Mesothelial cell of epicardium (in vitro differentiated cells): ENCODE measurements at regions not wholly inside any gene's neighbourhood (a gene's known extent, or its start where the extent isn't known, plus 50 kb on each side); places are given as distances from the start of the nearest gene placed in this dataset.
A peak's percentile ranks its signal among the peaks of the same experiment; 100 is the strongest.

Experiments used
- DNase-seq, 2 experiments: peaks; one replicate each; pipeline ENCODE4 v3.0.0; 2021; ENCODE audit warnings: low spot score in 2 of 2; ENCODE audit not compliant: unreplicated experiment in 2 of 2
- H3K27ac Mint-ChIP-seq: 2 replicates; pipeline ENCODE4 v1.8.0; 2021; ENCODE audit warnings: mixed read lengths
- H3K27me3 Mint-ChIP-seq: 2 replicates; pipeline ENCODE4 v1.8.0; 2021; ENCODE audit warnings: low read depth, mixed read lengths
- H3K36me3 Mint-ChIP-seq: 2 replicates; pipeline ENCODE4 v1.8.0; 2021; ENCODE audit warnings: mixed read lengths
- H3K4me1 Mint-ChIP-seq: 2 replicates; pipeline ENCODE4 v1.8.0; 2021; ENCODE audit warnings: mixed read lengths
- H3K4me3 Mint-ChIP-seq: 2 replicates; pipeline ENCODE4 v1.8.0; 2021; ENCODE audit warnings: mild to moderate bottlenecking, moderate library complexity, mixed read lengths
- H3K9me3 Mint-ChIP-seq: 2 replicates; pipeline ENCODE4 v1.8.0; 2021; ENCODE audit warnings: mixed read lengths
- TF ChIP-seq, protein P1 (sequence below): fragments of 200-600 bp; sonication (generic); IDR thresholded peaks from one replicate; pipeline ENCODE4 v1.5.0; 2021; ENCODE audit warnings: antibody characterized with exemption; ENCODE audit not compliant: unreplicated experiment

DNA sequence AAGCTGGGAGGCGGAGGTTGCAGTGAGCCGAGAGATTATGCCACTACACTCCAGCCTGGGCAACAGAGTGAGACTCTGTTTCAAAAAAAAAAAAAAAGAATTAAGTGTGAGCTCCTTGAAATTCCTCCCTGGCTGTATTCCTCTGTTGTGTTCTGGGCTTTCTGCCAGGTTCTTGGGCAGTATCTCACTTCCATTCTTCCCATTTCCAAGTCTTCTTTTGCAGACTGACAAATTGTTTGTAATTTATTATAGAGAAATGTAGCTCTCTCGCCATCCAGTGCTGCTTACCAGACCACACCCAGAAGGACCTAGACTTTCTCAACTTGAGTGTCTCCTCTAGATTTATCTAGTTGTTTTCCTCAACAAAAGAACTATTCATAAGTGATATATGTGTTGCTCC, 105.0 kb upstream of the ADGRL2 start:
- TF ChIP-seq, protein P1, sequence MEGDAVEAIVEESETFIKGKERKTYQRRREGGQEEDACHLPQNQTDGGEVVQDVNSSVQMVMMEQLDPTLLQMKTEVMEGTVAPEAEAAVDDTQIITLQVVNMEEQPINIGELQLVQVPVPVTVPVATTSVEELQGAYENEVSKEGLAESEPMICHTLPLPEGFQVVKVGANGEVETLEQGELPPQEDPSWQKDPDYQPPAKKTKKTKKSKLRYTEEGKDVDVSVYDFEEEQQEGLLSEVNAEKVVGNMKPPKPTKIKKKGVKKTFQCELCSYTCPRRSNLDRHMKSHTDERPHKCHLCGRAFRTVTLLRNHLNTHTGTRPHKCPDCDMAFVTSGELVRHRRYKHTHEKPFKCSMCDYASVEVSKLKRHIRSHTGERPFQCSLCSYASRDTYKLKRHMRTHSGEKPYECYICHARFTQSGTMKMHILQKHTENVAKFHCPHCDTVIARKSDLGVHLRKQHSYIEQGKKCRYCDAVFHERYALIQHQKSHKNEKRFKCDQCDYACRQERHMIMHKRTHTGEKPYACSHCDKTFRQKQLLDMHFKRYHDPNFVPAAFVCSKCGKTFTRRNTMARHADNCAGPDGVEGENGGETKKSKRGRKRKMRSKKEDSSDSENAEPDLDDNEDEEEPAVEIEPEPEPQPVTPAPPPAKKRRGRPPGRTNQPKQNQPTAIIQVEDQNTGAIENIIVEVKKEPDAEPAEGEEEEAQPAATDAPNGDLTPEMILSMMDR = no peak
- Mint-ChIP-seq H3K27me3 (no peaks in the 10 kb centered on the region), H3K27ac (peak overlapping the region; percentile 72), H3K4me3 (no peak overlapping the region), H3K4me1 (peaks cover 32% of the 10 kb centered on the region), H3K9me3 (peaks cover 6% of the 10 kb centered on the region), H3K36me3 (peaks cover 2% of the 10 kb centered on the region)
- no peak for DNase-seq

- Mint-ChIP-seq H3K27me3 (no peaks in the 10 kb centered on the region), H3K27ac (no peak overlapping the region), H3K4me3 (no peak overlapping the region), H3K9me3 (peaks cover 12% of the 10 kb centered on the region), H3K4me1 (peaks cover 32% of the 10 kb centered on the region), H3K36me3 (peaks cover 2% of the 10 kb centered on the region)
- TF ChIP-seq, protein P1 = no peak
- DNase-seq = no peak
These were observed 107.4 kb upstream of the ADGRL2 start for GRCh38 chr1:81693316-81693715.

GRCh38 chr1:81690676-81691453, 109.9 kb upstream of the ADGRL2 start:
- H3K4me1 Mint-ChIP-seq = peaks cover 23% of the 10 kb centered on the region
- no peak for DNase-seq
- peaks cover 32% of the 10 kb centered on the region for H3K9me3 Mint-ChIP-seq
- H3K27ac Mint-ChIP-seq = no peak overlapping the region
- H3K36me3 Mint-ChIP-seq = peaks cover 10% of the 10 kb centered on the region
- no peaks in the 10 kb centered on the region for H3K27me3 Mint-ChIP-seq
- no peak overlapping the region for H3K4me3 Mint-ChIP-seq
- TF ChIP-seq, protein P1 = no peak

DNA sequence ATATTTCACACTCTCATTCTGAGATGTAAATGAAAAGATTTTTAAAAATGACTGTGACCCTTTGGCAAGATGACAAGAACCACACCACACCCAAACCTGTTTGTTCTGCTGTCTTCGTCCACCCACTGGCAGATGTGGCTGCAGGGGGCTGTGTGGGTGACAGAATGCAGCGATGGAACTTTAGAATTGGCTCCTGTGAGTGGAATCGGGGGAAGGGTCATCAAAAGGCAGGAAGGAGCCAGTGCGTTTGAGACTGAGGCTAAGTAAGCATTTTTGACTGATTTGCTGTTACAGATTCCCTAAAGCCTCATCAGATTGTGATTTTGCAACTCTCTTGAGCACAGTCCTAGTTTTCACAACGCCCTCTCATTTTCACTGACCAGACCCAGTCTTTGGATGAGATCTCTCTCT, 111.2 kb upstream of the ADGRL2 start:
- TF ChIP-seq, protein P1 = no peak
- peaks cover 44% of the 10 kb centered on the region for H3K9me3 Mint-ChIP-seq
- H3K27me3 Mint-ChIP-seq = no peaks in the 10 kb centered on the region
- peaks cover 16% of the 10 kb centered on the region for H3K36me3 Mint-ChIP-seq
- H3K27ac Mint-ChIP-seq = no peak overlapping the region
- DNase-seq = no peak
- no peak overlapping the region for H3K4me3 Mint-ChIP-seq
- peaks cover 22% of the 10 kb centered on the region for H3K4me1 Mint-ChIP-seq

- Mint-ChIP-seq H3K27ac (no peak overlapping the region), H3K4me1 (peaks cover 48% of the 10 kb centered on the region), H3K9me3 (peaks cover 38% of the 10 kb centered on the region), H3K36me3 (peaks cover 16% of the 10 kb centered on the region), H3K27me3 (no peaks in the 10 kb centered on the region), H3K4me3 (no peak overlapping the region)
- no peak for DNase-seq
- TF ChIP-seq, protein P1 = no peak
These were observed 118.2 kb upstream of the ADGRL2 start for GRCh38 chr1:81682490-81682889.
